ENCODE measurements at regions not wholly inside any gene's neighbourhood (a gene's known extent, or its start where the extent isn't known, plus 50 kb on each side); places are given as distances from the start of the nearest gene placed in this dataset.

GRCh38 chr1:57850176-57850940 is 426.5 kb upstream of the DAB1 start:
- no peak for DNase-seq

GRCh38 chr1:57848406-57848805 is 424.5 kb upstream of the DAB1 start:
- DNase-seq, result no peak

- no peak for DNase-seq
These were observed 421.2 kb upstream of the DAB1 start for GRCh38 chr1:57845041-57845440.

- no peak for DNase-seq
These were observed 420.6 kb upstream of the DAB1 start for GRCh38 chr1:57844382-57844980.

GRCh38 chr1:57843760-57844159 is 419.9 kb upstream of the DAB1 start:
- DNase-seq, result no peak

- no peak for DNase-seq
These were observed 415.7 kb upstream of the DAB1 start for GRCh38 chr1:57839526-57839925.

GRCh38 chr1:57839067-57839466 is 415.2 kb upstream of the DAB1 start:
- DNase-seq, result no peak

GRCh38 chr1:57835620-57836019 is 411.8 kb upstream of the DAB1 start:
- no peak for DNase-seq

- no peak for DNase-seq
These were observed 409.4 kb upstream of the DAB1 start for GRCh38 chr1:57833296-57833695.

GRCh38 chr1:57832612-57833011 is 408.8 kb upstream of the DAB1 start:
- no peak for DNase-seq

- no peak for DNase-seq
These were observed 407.8 kb upstream of the DAB1 start for GRCh38 chr1:57831624-57832023.

- DNase-seq, result no peak
These were observed 402.7 kb upstream of the DAB1 start for GRCh38 chr1:57826535-57826934.

GRCh38 chr1:57824535-57824934 is 400.7 kb upstream of the DAB1 start:
- DNase-seq, result no peak

GRCh38 chr1:57820356-57821095 is 396.7 kb upstream of the DAB1 start:
- DNase-seq, result no peak

GRCh38 chr1:57819893-57820292 is 396.0 kb upstream of the DAB1 start:
- no peak for DNase-seq

GRCh38 chr1:57803586-57803985 is 379.7 kb upstream of the DAB1 start:
- no peak for DNase-seq

- no peak for DNase-seq
These were observed 376.5 kb upstream of the DAB1 start for GRCh38 chr1:57800376-57800775.

- DNase-seq, result no peak
These were observed 375.7 kb upstream of the DAB1 start for GRCh38 chr1:57799490-57800115.

- no peak for DNase-seq
These were observed 374.7 kb upstream of the DAB1 start for GRCh38 chr1:57798543-57798942.

GRCh38 chr1:57797084-57797483 is 373.2 kb upstream of the DAB1 start:
- DNase-seq, result no peak

GRCh38 chr1:57796616-57797015 is 372.8 kb upstream of the DAB1 start:
- no peak for DNase-seq

GRCh38 chr1:57795886-57796285 is 372.0 kb upstream of the DAB1 start:
- no peak for DNase-seq

GRCh38 chr1:57794078-57794477 is 370.2 kb upstream of the DAB1 start:
- DNase-seq, result no peak

- DNase-seq, result no peak
These were observed 367.6 kb upstream of the DAB1 start for GRCh38 chr1:57791497-57791896.
